Stimulated activated memory B cell treated with anti-CD40 and anti-IgM and Interleukin-4, amounts not matched to agents 10 μg/mL and 1 μg/mL and 100 μg/mL, for 72 hours (primary cell): ENCODE measurements at regions not wholly inside any gene's neighbourhood (a gene's known extent, or its start where the extent isn't known, plus 50 kb on each side); places are given as distances from the start of the nearest gene placed in this dataset.
"Not testable (repeated sequence)": the region's sequence is repeated elsewhere in the genome, so short reads cannot be mapped to it uniquely, and the experiment has no call there.

Source experiments
- ATAC-seq: fragments of 150-1000 bp; cut with Tn5 transposase; 2 replicates; pipeline ENCODE4 v1.10.0; 2021
- H3K27ac Mint-ChIP-seq: one replicate; pipeline ENCODE4 v1.8.0; 2022; ENCODE audit warnings: mild to moderate bottlenecking, mixed read lengths
- H3K27me3 Mint-ChIP-seq: one replicate; pipeline ENCODE4 v1.8.0; 2022; ENCODE audit warnings: mixed read lengths
- H3K36me3 Mint-ChIP-seq: one replicate; pipeline ENCODE4 v1.8.0; 2022; ENCODE audit warnings: mixed read lengths
- H3K4me1 Mint-ChIP-seq: one replicate; pipeline ENCODE4 v1.8.0; 2022; ENCODE audit warnings: mixed read lengths
- H3K4me3 Mint-ChIP-seq: one replicate; pipeline ENCODE4 v1.8.0; 2022; ENCODE audit warnings: mild to moderate bottlenecking, moderate library complexity, mixed read lengths
- H3K9me3 Mint-ChIP-seq: one replicate; pipeline ENCODE4 v1.8.0; 2022; ENCODE audit warnings: mixed read lengths

GRCh38 chr9:64130325-64130724 lies 1154.7 kb downstream of the FOXD4L5 start:
- not testable (repeated sequence) for H3K27ac Mint-ChIP-seq, H3K27me3 Mint-ChIP-seq, H3K36me3 Mint-ChIP-seq, ATAC-seq, H3K9me3 Mint-ChIP-seq, H3K4me3 Mint-ChIP-seq, H3K4me1 Mint-ChIP-seq

DNA sequence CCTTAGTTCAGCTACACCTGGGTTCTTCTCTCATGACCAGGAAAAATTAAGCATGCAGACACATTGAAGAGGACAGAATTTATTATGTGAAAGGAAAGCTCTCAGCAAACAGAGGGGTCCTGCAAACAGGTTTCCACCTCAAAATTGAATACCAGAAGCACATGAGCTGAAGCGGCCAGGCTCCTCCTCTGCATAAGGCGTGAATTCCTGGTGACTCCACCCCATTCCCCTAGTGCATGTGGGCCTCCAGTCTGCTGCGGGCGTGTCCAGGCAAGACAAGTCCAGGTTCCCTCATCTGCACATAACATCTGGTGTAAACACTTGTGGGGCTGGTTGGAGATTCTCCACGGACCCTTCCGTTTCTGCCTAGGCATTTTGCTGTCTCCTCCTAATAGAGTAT lies 1156.4 kb downstream of the FOXD4L5 start:
- H3K4me3 Mint-ChIP-seq: no peak overlapping the region
- no peaks in the 10 kb centered on the region for H3K36me3 Mint-ChIP-seq
- no peaks in the 10 kb centered on the region for H3K27me3 Mint-ChIP-seq
- no peak for ATAC-seq
- no peaks in the 10 kb centered on the region for H3K4me1 Mint-ChIP-seq
- H3K9me3 Mint-ChIP-seq: peaks cover 3% of the 10 kb centered on the region
- H3K27ac Mint-ChIP-seq: no peak overlapping the region

DNA sequence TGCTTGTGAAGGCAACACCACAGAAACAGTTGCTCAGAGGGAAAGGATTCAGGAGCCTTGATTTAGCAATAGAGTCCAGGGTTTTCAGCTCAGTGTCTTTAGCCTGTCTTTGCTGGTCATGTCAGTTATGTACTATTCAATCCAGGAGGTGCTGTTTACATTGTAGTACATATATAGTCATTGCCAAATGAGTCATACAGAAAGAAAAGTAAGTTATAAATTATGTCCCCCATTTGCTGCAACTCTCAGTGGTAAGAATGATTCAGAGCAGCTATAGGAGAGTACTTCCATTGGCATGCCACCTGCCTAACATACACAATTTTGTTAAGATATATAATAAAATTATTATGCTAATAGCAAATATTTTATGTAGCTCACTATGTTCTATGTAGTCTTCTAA lies 1163.4 kb downstream of the FOXD4L5 start:
- H3K27ac Mint-ChIP-seq, H3K4me1 Mint-ChIP-seq, H3K27me3 Mint-ChIP-seq, H3K36me3 Mint-ChIP-seq, H3K9me3 Mint-ChIP-seq, ATAC-seq, H3K4me3 Mint-ChIP-seq: not testable (repeated sequence)

- not testable (repeated sequence) for H3K9me3 Mint-ChIP-seq, H3K27ac Mint-ChIP-seq, H3K4me3 Mint-ChIP-seq, H3K4me1 Mint-ChIP-seq, H3K36me3 Mint-ChIP-seq, ATAC-seq, H3K27me3 Mint-ChIP-seq
Measured at GRCh38 chr9:64117329-64117728, 1167.7 kb downstream of the FOXD4L5 start.

- H3K4me1 Mint-ChIP-seq, ATAC-seq, H3K9me3 Mint-ChIP-seq, H3K4me3 Mint-ChIP-seq, H3K27ac Mint-ChIP-seq, H3K36me3 Mint-ChIP-seq, H3K27me3 Mint-ChIP-seq: not testable (repeated sequence)
Measured at GRCh38 chr9:64107867-64108266, 1177.1 kb downstream of the FOXD4L5 start.

- not testable (repeated sequence) for H3K27ac Mint-ChIP-seq, ATAC-seq, H3K36me3 Mint-ChIP-seq, H3K9me3 Mint-ChIP-seq, H3K27me3 Mint-ChIP-seq, H3K4me1 Mint-ChIP-seq, H3K4me3 Mint-ChIP-seq
Measured at GRCh38 chr9:64107211-64107610, 1177.8 kb downstream of the FOXD4L5 start.

DNA sequence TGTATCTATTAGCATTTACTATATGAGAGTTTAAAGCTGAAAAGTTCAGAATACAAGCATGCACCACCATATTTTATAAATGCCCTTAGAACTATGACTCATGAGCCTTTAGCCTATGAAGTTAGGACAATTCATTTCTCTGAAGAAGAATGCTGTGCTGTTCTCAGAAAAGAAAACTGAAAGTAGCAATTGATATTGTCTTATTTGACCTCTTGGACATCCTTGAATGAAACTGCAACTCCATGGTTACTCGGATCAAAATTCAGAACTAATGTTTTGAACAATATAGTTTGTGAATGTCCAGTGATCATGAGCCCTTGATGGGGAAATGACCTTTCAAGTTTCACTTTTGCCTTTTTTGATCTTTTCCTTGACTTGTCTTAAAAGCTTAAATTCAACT lies 1179.8 kb downstream of the FOXD4L5 start:
- ATAC-seq, H3K27me3 Mint-ChIP-seq, H3K9me3 Mint-ChIP-seq: not testable (repeated sequence)

GRCh38 chr9:64101504-64101903 lies 1183.5 kb downstream of the FOXD4L5 start:
- not testable (repeated sequence) for H3K9me3 Mint-ChIP-seq, H3K36me3 Mint-ChIP-seq, H3K4me3 Mint-ChIP-seq, ATAC-seq, H3K4me1 Mint-ChIP-seq, H3K27ac Mint-ChIP-seq, H3K27me3 Mint-ChIP-seq

More for the DNA sequence above, 1179.8 kb downstream of the FOXD4L5 start:
- not testable (repeated sequence) for H3K36me3 Mint-ChIP-seq, H3K27ac Mint-ChIP-seq, H3K4me3 Mint-ChIP-seq, H3K4me1 Mint-ChIP-seq

GRCh38 chr9:64100571-64101155 lies 1184.3 kb downstream of the FOXD4L5 start:
- not testable (repeated sequence) for H3K4me3 Mint-ChIP-seq, H3K27me3 Mint-ChIP-seq, H3K27ac Mint-ChIP-seq, ATAC-seq, H3K9me3 Mint-ChIP-seq, H3K36me3 Mint-ChIP-seq, H3K4me1 Mint-ChIP-seq

DNA sequence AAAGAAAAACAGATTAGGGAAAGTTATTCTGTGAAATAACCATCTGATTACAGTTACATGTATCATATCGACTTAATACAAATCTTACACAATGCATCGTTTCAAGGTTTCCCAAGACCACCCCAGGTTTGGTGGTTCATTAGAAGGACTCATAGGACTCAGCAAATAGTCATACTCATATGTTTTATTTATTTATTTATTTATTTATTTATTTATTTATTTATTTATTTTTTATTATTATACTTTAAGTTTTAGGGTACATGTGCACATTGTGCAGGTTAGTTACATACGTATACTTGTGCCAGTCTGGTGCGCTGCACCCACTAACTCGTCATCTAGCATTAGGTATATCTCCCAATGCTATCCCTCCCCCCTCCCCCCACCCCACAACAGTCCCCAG lies 1199.0 kb downstream of the FOXD4L5 start:
- ATAC-seq, H3K4me3 Mint-ChIP-seq, H3K9me3 Mint-ChIP-seq, H3K27ac Mint-ChIP-seq, H3K36me3 Mint-ChIP-seq, H3K4me1 Mint-ChIP-seq, H3K27me3 Mint-ChIP-seq: not testable (repeated sequence)

GRCh38 chr9:64071358-64072253 lies 1213.4 kb downstream of the FOXD4L5 start:
- not testable (repeated sequence) for H3K4me1 Mint-ChIP-seq, H3K27me3 Mint-ChIP-seq, H3K4me3 Mint-ChIP-seq, H3K36me3 Mint-ChIP-seq, H3K27ac Mint-ChIP-seq, H3K9me3 Mint-ChIP-seq, ATAC-seq

DNA sequence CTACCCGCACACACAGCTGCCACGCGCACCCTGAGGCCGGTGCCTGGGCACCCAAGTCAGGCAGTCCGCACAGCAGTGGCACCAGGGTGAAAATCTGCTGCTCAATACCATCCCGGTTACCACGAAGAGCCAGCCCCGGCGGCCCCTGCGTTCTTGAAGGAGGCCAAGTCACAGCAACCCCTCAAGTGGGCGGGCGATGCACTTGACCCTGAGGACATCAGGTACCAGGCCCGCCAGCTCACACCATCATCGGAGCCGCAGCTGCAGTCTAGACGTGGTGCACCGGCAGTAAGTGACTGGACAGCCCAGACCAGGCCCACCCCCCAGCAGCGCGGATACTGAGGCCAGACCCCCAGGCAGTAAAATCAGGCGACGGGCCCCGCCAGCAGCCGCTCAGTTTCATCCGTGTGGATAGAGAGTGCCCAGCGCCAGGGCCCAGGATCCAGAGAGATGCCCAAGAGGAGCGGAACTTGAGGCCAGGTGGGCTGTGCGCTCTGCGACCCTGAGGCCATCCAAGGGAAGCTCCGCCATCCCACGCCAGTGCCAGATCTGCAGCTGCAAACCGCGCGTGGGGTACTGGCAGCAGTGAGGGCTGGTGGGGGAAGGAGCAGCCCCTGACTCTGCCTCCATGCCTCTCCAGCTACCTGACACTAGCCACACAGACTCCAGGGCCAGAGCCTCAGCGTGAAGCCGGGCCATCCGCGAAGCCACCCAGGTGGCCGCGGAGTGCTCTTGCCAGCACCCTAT lies 1214.2 kb downstream of the FOXD4L5 start:
- not testable (repeated sequence) for H3K27ac Mint-ChIP-seq, H3K27me3 Mint-ChIP-seq, H3K9me3 Mint-ChIP-seq, ATAC-seq, H3K4me1 Mint-ChIP-seq, H3K4me3 Mint-ChIP-seq, H3K36me3 Mint-ChIP-seq

GRCh38 chr9:64070083-64070482 lies 1214.9 kb downstream of the FOXD4L5 start:
- H3K9me3 Mint-ChIP-seq, H3K4me1 Mint-ChIP-seq, H3K27ac Mint-ChIP-seq, H3K36me3 Mint-ChIP-seq, H3K27me3 Mint-ChIP-seq, ATAC-seq, H3K4me3 Mint-ChIP-seq: not testable (repeated sequence)

DNA sequence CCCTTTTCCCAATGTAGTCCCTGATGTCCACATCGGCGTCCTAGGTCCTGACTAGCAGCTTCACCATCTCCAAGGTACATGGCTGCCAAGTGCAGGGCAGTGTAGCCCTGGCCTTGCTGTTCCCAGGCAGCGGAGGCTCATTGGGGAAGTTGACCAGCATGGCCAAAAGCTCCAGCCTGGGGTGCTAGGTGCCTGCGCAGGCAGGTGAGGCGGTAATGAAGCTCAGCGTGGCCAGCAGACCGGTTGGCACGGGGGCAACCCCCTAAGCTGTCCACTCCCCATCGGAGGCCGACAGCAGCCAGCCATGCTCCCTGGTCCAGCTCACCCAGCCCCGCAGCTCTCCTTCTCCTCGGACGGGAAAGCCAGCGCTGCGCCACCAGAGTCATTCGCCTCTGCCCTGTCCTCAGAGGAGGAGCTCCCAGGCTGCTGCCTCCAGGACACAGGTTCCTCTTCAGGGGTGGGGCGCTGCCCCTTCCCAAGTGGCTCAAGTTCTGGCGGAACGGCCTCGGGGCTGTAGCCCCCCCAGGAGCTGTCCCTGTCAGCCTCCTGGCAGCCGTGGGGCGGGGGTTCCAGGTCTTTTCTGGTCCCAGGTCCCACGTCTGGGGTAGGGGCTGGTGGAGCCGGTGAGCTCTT lies 1218.2 kb downstream of the FOXD4L5 start:
- Mint-ChIP-seq H3K36me3 (no peaks in the 10 kb centered on the region), H3K4me1 (no peaks in the 10 kb centered on the region), H3K9me3 (peaks cover 4% of the 10 kb centered on the region), H3K27ac (no peak overlapping the region), H3K27me3 (no peaks in the 10 kb centered on the region), H3K4me3 (no peak overlapping the region)
- ATAC-seq: no peak

- Mint-ChIP-seq H3K36me3 (no peaks in the 10 kb centered on the region), H3K4me3 (no peak overlapping the region), H3K27me3 (no peaks in the 10 kb centered on the region), H3K9me3 (peaks cover 4% of the 10 kb centered on the region), H3K27ac (no peak overlapping the region), H3K4me1 (no peaks in the 10 kb centered on the region)
- no peak for ATAC-seq
Measured at GRCh38 chr9:64061013-64061627, 1223.9 kb downstream of the FOXD4L5 start.
